ENCODE measurements at regions not wholly inside any gene's neighbourhood (a gene's known extent, or its start where the extent isn't known, plus 50 kb on each side); places are given as distances from the start of the nearest gene placed in this dataset.

DNA sequence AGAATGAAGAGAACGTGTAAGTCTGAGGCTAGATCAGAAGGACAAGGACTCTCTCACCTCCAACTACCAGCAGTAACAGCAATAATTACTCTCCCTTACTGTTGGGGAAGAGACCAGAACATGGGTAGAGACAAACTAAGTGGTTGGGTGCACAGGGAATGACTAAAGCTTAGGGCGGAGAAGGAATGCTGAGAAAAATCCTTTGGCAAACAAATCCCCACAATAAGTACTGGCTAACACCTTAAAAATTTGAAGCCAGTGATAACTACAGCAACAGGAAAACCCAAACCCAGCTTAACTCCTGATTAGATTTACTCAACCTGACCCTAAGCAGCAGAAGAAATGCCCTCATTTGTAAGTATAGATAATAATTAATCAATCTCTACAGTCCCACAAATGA lies 759.0 kb downstream of the AACS start:
- Histone ChIP-seq H3K27ac (no peak overlapping the region), H3K36me3 (no peaks in the 10 kb centered on the region), H3K4me3 (no peak overlapping the region), H3K4me1 (no peaks in the 10 kb centered on the region), H3K27me3 (no peaks in the 10 kb centered on the region), H3K9me3 (peaks cover 0 to 4% (median 0%) of the 10 kb centered on the region in 4 donors)
- intact Hi-C loops (cut with DNase I) = no loop called here
- TF ChIP-seq, protein P1, sequence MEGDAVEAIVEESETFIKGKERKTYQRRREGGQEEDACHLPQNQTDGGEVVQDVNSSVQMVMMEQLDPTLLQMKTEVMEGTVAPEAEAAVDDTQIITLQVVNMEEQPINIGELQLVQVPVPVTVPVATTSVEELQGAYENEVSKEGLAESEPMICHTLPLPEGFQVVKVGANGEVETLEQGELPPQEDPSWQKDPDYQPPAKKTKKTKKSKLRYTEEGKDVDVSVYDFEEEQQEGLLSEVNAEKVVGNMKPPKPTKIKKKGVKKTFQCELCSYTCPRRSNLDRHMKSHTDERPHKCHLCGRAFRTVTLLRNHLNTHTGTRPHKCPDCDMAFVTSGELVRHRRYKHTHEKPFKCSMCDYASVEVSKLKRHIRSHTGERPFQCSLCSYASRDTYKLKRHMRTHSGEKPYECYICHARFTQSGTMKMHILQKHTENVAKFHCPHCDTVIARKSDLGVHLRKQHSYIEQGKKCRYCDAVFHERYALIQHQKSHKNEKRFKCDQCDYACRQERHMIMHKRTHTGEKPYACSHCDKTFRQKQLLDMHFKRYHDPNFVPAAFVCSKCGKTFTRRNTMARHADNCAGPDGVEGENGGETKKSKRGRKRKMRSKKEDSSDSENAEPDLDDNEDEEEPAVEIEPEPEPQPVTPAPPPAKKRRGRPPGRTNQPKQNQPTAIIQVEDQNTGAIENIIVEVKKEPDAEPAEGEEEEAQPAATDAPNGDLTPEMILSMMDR (IDR thresholded peaks at IDR 0.05) = no peak
- no peak for TF ChIP-seq POLR2A (IDR thresholded peaks at IDR 0.05)
- DNase-seq = no peak
- no peak for ATAC-seq
- 56% methylated on average over 2 of the region's 2 CpGs for WGBS (ENCODE audit: insufficient coverage, low coverage, low lambda C conversion rate, missing lambda C conversion rate)

DNA sequence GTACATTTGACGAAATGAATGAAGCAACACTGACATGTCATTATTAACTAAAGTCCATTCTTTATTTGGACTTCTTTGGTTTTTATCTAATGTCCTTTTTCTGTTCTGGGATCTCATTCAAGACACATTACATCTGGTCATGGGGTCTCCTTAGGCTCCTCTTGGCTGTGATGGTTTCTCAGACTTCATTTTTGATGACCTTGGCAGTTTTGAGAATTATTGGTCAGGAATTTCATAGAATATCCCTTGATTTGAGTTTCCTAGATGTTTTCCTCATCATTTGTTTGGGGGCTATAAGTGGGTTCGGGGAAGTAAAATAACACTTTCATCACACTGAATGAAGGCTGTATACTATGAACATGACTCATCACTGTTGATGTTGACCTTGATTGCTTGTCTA lies 770.6 kb downstream of the AACS start:
- intact Hi-C loops (cut with DNase I) = no loop called here
- Histone ChIP-seq H3K9me3 (no peaks in the 10 kb centered on the region), H3K4me1 (no peaks in the 10 kb centered on the region), H3K27me3 (no peaks in the 10 kb centered on the region), H3K4me3 (no peak overlapping the region), H3K36me3 (no peaks in the 10 kb centered on the region), H3K27ac (no peak overlapping the region)
- DNase-seq = no peak
- no peak for TF ChIP-seq POLR2A (IDR thresholded peaks at IDR 0.05)
- TF ChIP-seq, protein P1 (IDR thresholded peaks at IDR 0.05) = no peak
- WGBS (ENCODE audit: insufficient coverage, low coverage, low lambda C conversion rate, missing lambda C conversion rate) = 41% methylated on average over 2 of the region's 2 CpGs
- no peak for ATAC-seq

DNA sequence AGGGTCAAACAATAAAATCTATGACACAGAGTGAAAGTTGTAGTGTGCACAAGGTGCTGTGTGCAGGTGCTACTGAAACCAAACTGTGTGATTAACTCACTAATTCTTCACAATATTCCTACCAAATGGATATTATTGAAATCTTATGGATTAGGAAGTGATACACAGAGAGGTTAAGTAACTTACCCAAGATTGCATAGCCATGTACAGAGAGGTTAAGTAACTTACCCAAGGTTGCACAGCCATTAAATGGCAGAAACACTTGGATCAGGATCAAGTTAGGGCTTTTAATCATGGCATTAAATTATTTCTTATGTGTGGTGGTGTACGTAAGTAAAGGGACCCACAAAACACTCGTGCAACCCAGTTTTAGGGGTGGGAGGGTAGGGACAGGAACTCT lies 771.4 kb downstream of the AACS start:
- Histone ChIP-seq H3K27me3 (no peaks in the 10 kb centered on the region), H3K27ac (no peak overlapping the region), H3K36me3 (no peaks in the 10 kb centered on the region), H3K9me3 (no peaks in the 10 kb centered on the region), H3K4me3 (no peak overlapping the region), H3K4me1 (no peaks in the 10 kb centered on the region)
- TF ChIP-seq POLR2A (IDR thresholded peaks at IDR 0.05) = no peak
- TF ChIP-seq, protein P1 (IDR thresholded peaks at IDR 0.05) = no peak
- WGBS (ENCODE audit: insufficient coverage, low coverage, low lambda C conversion rate, missing lambda C conversion rate) = 53% methylated on average over 2 of the region's 2 CpGs
- ATAC-seq = no peak
- intact Hi-C loops (cut with DNase I) = no loop called here
- DNase-seq = no peak

DNA sequence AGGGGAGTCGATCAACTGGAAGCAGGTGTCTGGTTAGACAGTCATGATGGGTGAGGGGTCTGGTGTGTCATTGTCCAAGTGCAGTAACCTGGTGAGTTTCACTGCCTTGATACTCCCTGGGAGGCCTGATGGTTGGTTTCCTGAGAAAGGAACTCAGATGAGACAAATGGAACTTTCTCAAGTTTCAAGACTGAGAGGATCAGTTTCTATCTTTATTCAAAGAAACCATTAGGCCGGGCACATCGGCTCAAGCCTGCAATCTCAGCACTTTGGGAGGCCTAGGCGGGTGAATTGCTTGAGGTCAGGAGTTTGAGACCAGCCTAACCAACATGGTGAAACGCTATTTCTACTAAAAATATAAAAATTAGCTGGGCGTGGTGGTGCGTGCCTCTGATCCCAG lies 776.1 kb downstream of the AACS start:
- intact Hi-C loops (cut with DNase I) = no loop called here
- TF ChIP-seq, protein P1 (IDR thresholded peaks at IDR 0.05) = no peak
- Histone ChIP-seq H3K9me3 (no peaks in the 10 kb centered on the region), H3K4me1 (no peaks in the 10 kb centered on the region), H3K27ac (no peak overlapping the region), H3K4me3 (no peak overlapping the region), H3K27me3 (no peaks in the 10 kb centered on the region), H3K36me3 (no peaks in the 10 kb centered on the region)
- ATAC-seq (no peak), DNase-seq (no peak)
- 76% methylated on average over 7 of the region's 7 CpGs for WGBS (ENCODE audit: insufficient coverage, low coverage, low lambda C conversion rate, missing lambda C conversion rate)

DNA sequence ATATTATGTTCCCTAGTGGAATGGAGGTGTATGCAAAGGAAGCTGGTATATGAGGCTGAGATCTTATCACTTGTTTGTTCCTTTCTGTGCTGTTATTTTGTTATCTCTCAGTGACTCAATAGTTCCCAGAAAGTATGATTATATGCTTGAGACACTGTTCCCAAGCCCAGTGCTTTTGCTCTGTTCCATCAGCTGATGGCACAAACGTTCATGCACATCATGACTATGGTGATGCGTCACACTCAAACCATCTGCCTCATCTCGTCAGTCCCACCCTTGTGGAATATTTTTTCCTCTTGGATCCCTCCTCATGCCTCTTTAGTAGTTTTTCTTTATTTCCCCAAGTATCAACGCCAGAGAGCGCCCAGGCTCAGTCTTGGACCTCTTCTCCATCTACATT lies 786.9 kb downstream of the AACS start:
- 50% methylated on average over 5 of the region's 5 CpGs for WGBS (ENCODE audit: insufficient coverage, low coverage, low lambda C conversion rate, missing lambda C conversion rate)
- ATAC-seq = no peak
- no peak for DNase-seq
- TF ChIP-seq POLR2A (IDR thresholded peaks at IDR 0.05) = no peak
- TF ChIP-seq, protein P1 (IDR thresholded peaks at IDR 0.05) = no peak
- no peaks in the 10 kb centered on the region for H3K9me3 ChIP-seq
- H3K27me3 ChIP-seq = no peaks in the 10 kb centered on the region
- H3K4me1 ChIP-seq = no peaks in the 10 kb centered on the region
- H3K27ac ChIP-seq = no peak overlapping the region
- intact Hi-C loops (cut with DNase I) = no loop called here
- H3K4me3 ChIP-seq = no peak overlapping the region
- no peaks in the 10 kb centered on the region for H3K36me3 ChIP-seq
